ENCODE measurements at regions not wholly inside any gene's neighbourhood (a gene's known extent, or its start where the extent isn't known, plus 50 kb on each side); places are given as distances from the start of the nearest gene placed in this dataset.

GRCh38 chr10:105864854-105865253 is 1223.8 kb downstream of the SORCS3 start:
- ATAC-seq (no peak), DNase-seq (no peak)
- intact Hi-C loops (cut with DNase I) = no loop called here
- H3K4me3 ChIP-seq = no peak overlapping the region
- WGBS (ENCODE audit: insufficient coverage, low coverage, low lambda C conversion rate, missing lambda C conversion rate) = no CpG with 5 or more reads among the region's 2 CpGs
- peaks cover 0 to 3% (median 0%) of the 10 kb centered on the region in 4 donors for H3K4me1 ChIP-seq
- H3K27me3 ChIP-seq = no peaks in the 10 kb centered on the region
- H3K9me3 ChIP-seq = no peaks in the 10 kb centered on the region
- H3K36me3 ChIP-seq = no peaks in the 10 kb centered on the region
- TF ChIP-seq, protein P1, sequence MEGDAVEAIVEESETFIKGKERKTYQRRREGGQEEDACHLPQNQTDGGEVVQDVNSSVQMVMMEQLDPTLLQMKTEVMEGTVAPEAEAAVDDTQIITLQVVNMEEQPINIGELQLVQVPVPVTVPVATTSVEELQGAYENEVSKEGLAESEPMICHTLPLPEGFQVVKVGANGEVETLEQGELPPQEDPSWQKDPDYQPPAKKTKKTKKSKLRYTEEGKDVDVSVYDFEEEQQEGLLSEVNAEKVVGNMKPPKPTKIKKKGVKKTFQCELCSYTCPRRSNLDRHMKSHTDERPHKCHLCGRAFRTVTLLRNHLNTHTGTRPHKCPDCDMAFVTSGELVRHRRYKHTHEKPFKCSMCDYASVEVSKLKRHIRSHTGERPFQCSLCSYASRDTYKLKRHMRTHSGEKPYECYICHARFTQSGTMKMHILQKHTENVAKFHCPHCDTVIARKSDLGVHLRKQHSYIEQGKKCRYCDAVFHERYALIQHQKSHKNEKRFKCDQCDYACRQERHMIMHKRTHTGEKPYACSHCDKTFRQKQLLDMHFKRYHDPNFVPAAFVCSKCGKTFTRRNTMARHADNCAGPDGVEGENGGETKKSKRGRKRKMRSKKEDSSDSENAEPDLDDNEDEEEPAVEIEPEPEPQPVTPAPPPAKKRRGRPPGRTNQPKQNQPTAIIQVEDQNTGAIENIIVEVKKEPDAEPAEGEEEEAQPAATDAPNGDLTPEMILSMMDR (IDR thresholded peaks at IDR 0.05) = no peak
- no peak for TF ChIP-seq POLR2A (IDR thresholded peaks at IDR 0.05)
- no peak overlapping the region for H3K27ac ChIP-seq

- H3K4me3 ChIP-seq = no peak overlapping the region
- 34% methylated on average over 4 of the region's 4 CpGs for WGBS (ENCODE audit: insufficient coverage, low coverage, low lambda C conversion rate, missing lambda C conversion rate)
- no peak overlapping the region for H3K27ac ChIP-seq
- no peaks in the 10 kb centered on the region for H3K9me3 ChIP-seq
- TF ChIP-seq, protein P1 (IDR thresholded peaks at IDR 0.05) = no peak
- no peak for TF ChIP-seq POLR2A (IDR thresholded peaks at IDR 0.05)
- DNase-seq = no peak
- no peaks in the 10 kb centered on the region for H3K36me3 ChIP-seq
- no peak for ATAC-seq
- H3K27me3 ChIP-seq = peaks cover 0 to 6% of the 10 kb centered on the region in 2 donors
- peaks cover 0 to under 1% (median 0%) of the 10 kb centered on the region in 4 donors for H3K4me1 ChIP-seq
- intact Hi-C loops (cut with DNase I) = no loop called here
These were observed 1216.5 kb downstream of the SORCS3 start for GRCh38 chr10:105857268-105858264.

GRCh38 chr10:105855791-105856190 is 1214.7 kb downstream of the SORCS3 start:
- intact Hi-C loops (cut with DNase I) = no loop called here
- ATAC-seq (no peak), DNase-seq (no peak)
- no peak for TF ChIP-seq POLR2A (IDR thresholded peaks at IDR 0.05)
- TF ChIP-seq, protein P1 (IDR thresholded peaks at IDR 0.05) = no peak
- Histone ChIP-seq H3K27me3 (peaks cover 0 to 6% of the 10 kb centered on the region in 2 donors), H3K27ac (no peak overlapping the region), H3K4me1 (no peaks in the 10 kb centered on the region), H3K36me3 (no peaks in the 10 kb centered on the region), H3K9me3 (no peaks in the 10 kb centered on the region), H3K4me3 (no peak overlapping the region)
- WGBS (ENCODE audit: insufficient coverage, low coverage, low lambda C conversion rate, missing lambda C conversion rate) = 46% methylated on average over 2 of the region's 2 CpGs

DNA sequence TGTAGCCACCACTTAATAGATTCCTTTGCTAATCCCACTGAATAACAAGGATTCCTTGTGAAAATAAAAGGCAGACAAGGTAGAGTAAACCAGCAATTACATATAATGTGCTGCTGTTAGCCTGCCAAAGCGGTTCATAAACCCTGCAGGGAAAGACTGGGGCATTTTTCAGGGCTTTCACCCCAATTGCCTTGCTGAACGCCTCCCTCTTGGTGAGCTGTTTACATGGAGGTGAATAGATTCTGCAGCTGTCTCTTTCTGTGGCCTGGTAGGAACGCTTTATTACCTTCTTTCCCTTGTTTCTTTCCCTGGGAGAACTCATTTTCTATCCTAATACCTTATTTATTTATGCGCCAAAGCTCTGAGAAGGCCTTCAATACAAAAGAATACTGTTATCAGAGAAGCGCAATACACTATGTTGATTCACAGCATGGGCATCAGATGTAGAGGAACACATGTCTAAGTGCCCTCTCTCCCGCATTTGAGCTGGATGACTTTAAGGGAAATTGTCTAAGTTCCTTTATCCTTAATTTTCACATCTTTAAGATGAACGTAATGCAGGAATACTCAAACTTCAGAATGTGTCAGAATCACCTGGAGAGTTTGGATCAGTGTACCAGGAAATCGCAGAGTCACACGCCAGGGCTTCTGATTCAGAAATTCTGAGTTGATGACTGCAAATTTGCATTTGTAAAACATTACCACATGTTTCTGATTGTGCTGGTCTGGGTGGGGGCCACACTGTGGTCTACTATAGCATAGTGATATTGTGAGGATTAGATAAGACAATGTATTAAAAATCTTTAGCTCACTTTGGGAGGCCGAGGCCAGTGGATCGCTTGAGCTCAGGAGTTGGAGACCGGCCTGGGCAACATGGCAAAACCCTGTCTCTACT is 1203.8 kb downstream of the SORCS3 start:
- Histone ChIP-seq H3K9me3 (no peaks in the 10 kb centered on the region), H3K36me3 (no peaks in the 10 kb centered on the region), H3K4me3 (no peak overlapping the region), H3K27me3 (no peaks in the 10 kb centered on the region), H3K4me1 (no peaks in the 10 kb centered on the region), H3K27ac (no peak overlapping the region)
- WGBS (ENCODE audit: insufficient coverage, low coverage, low lambda C conversion rate, missing lambda C conversion rate) = 59% methylated on average over 10 of the region's 12 CpGs
- intact Hi-C loops (cut with DNase I) = no loop called here
- DNase-seq (no peak), ATAC-seq (no peak)
- no peak for TF ChIP-seq POLR2A (IDR thresholded peaks at IDR 0.05)
- TF ChIP-seq, protein P1 (IDR thresholded peaks at IDR 0.05) = no peak

Measured in right lobe of liver (tissue), 6 donors.